ENCODE measurements at regions not wholly inside any gene's neighbourhood (a gene's known extent, or its start where the extent isn't known, plus 50 kb on each side); places are given as distances from the start of the nearest gene placed in this dataset.

- no peak for DNase-seq (ENCODE audit: low read depth)
- TF ChIP-seq MYC (IDR thresholded peaks at IDR 0.05; ENCODE audit: low read depth, low read length) (no peak), MAX (IDR thresholded peaks at IDR 0.05; ENCODE audit: low read depth, low read length) (no peak), CTCF (IDR thresholded peaks at IDR 0.05; ENCODE audit: low read depth, low read length) (no peak), POLR2A (IDR thresholded peaks at IDR 0.05; ENCODE audit: extremely low read depth, insufficient read length) (no peak)
- no peak overlapping the region for H3K4me3 ChIP-seq (ENCODE audit: low read depth, low read length)
These were observed 431.8 kb upstream of the FZD8 start for GRCh38 chr10:36073796-36074345.

GRCh38 chr10:36068542-36068941, 426.4 kb upstream of the FZD8 start:
- no peak for TF ChIP-seq CTCF (IDR thresholded peaks at IDR 0.05; ENCODE audit: low read depth, low read length)
- no peak for TF ChIP-seq MYC (IDR thresholded peaks at IDR 0.05; ENCODE audit: low read depth, low read length)
- no peak overlapping the region for H3K4me3 ChIP-seq (ENCODE audit: low read depth, low read length)
- DNase-seq (ENCODE audit: low read depth): no peak

- TF ChIP-seq CTCF (IDR thresholded peaks at IDR 0.05; ENCODE audit: low read depth, low read length): no peak
- no peak for TF ChIP-seq MAX (IDR thresholded peaks at IDR 0.05; ENCODE audit: low read depth, low read length)
- no peak for TF ChIP-seq POLR2A (IDR thresholded peaks at IDR 0.05; ENCODE audit: extremely low read depth, insufficient read length)
- TF ChIP-seq MYC (IDR thresholded peaks at IDR 0.05; ENCODE audit: low read depth, low read length): no peak
These were observed 425.7 kb upstream of the FZD8 start for GRCh38 chr10:36067748-36068147.

GRCh38 chr10:36066850-36067249, 424.8 kb upstream of the FZD8 start:
- no peak overlapping the region for H3K4me3 ChIP-seq (ENCODE audit: low read depth, low read length)
- DNase-seq (ENCODE audit: low read depth): peak; percentile 1
- TF ChIP-seq MYC (IDR thresholded peaks at IDR 0.05; ENCODE audit: low read depth, low read length) (no peak), POLR2A (IDR thresholded peaks at IDR 0.05; ENCODE audit: extremely low read depth, insufficient read length) (no peak), MAX (IDR thresholded peaks at IDR 0.05; ENCODE audit: low read depth, low read length) (no peak), CTCF (IDR thresholded peaks at IDR 0.05; ENCODE audit: low read depth, low read length) (no peak)

More at GRCh38 chr10:36067748-36068147, 425.7 kb upstream of the FZD8 start:
- no peak for DNase-seq (ENCODE audit: low read depth)
- no peak overlapping the region for H3K4me3 ChIP-seq (ENCODE audit: low read depth, low read length)

GRCh38 chr10:36066102-36066501, 424.0 kb upstream of the FZD8 start:
- TF ChIP-seq MAX (IDR thresholded peaks at IDR 0.05; ENCODE audit: low read depth, low read length) (no peak), MYC (IDR thresholded peaks at IDR 0.05; ENCODE audit: low read depth, low read length) (no peak), POLR2A (IDR thresholded peaks at IDR 0.05; ENCODE audit: extremely low read depth, insufficient read length) (no peak), CTCF (IDR thresholded peaks at IDR 0.05; ENCODE audit: low read depth, low read length) (no peak)
- no peak overlapping the region for H3K4me3 ChIP-seq (ENCODE audit: low read depth, low read length)
- DNase-seq (ENCODE audit: low read depth): no peak

- TF ChIP-seq MAX (IDR thresholded peaks at IDR 0.05; ENCODE audit: low read depth, low read length) (no peak), CTCF (IDR thresholded peaks at IDR 0.05; ENCODE audit: low read depth, low read length) (no peak), POLR2A (IDR thresholded peaks at IDR 0.05; ENCODE audit: extremely low read depth, insufficient read length) (no peak), MYC (IDR thresholded peaks at IDR 0.05; ENCODE audit: low read depth, low read length) (no peak)
- no peak overlapping the region for H3K4me3 ChIP-seq (ENCODE audit: low read depth, low read length)
- DNase-seq (ENCODE audit: low read depth): no peak
These were observed 421.3 kb upstream of the FZD8 start for GRCh38 chr10:36063396-36063795.
